ENCODE measurements at regions not wholly inside any gene's neighbourhood (a gene's known extent, or its start where the extent isn't known, plus 50 kb on each side); places are given as distances from the start of the nearest gene placed in this dataset.

- Histone ChIP-seq H3K4me3 (no peak overlapping the region), H3K27me3 (replicated peaks in 1 of 2; ENCODE audit: control insufficient read depth in 2 of 2, insufficient read depth in 2 of 2, low read length in 1 of 2) (no peaks in the 10 kb centered on the region), H2AFZ (ENCODE audit: control insufficient read depth, low read depth, low read length) (no peak overlapping the region), H3K79me2 (ENCODE audit: control insufficient read depth, insufficient read depth, low read length) (no peaks in the 10 kb centered on the region), H3K36me3 (ENCODE audit: control insufficient read depth in 2 of 2, insufficient read depth in 2 of 2, low read length in 1 of 2) (no peaks in the 10 kb centered on the region), H3K9ac (ENCODE audit: control insufficient read depth, insufficient read depth, low read length) (no peak overlapping the region), H3K9me3 (replicated peaks; ENCODE audit: control insufficient read depth, insufficient read depth, low read length) (no peaks in the 10 kb centered on the region), H3K4me2 (ENCODE audit: control insufficient read depth, insufficient read depth) (no peak overlapping the region), H4K20me1 (ENCODE audit: control insufficient read depth, insufficient read depth) (no peaks in the 10 kb centered on the region), H3K4me1 (ENCODE audit: control insufficient read depth, insufficient read depth, low read length) (no peaks in the 10 kb centered on the region), H3K27ac (ENCODE audit: control insufficient read depth, insufficient read depth) (no peak overlapping the region)
- RAD21 ChIA-PET (ENCODE audit: unreplicated experiment): no interaction called here
- intact Hi-C loops (cut with micrococcal nuclease; ENCODE audit: unreplicated experiment) (no loop called here), in situ Hi-C loops (cut with MboI) (no loop called here)
- CTCF ChIA-PET: interaction anchor here (1.1 kb wide), 1 partner anchor 121 kb away, joined by 3 read pairs; no protein-coding TSS in a partner anchor
- BruUV-seq (replicated peaks): no TSS peak
- TF ChIP-seq USF1 (IDR thresholded peaks at IDR 0.05; ENCODE audit: borderline replicate concordance, extremely low read length, insufficient read depth, low read depth, low read length): no peak
- TF ChIP-seq POLR2AphosphoS5 (IDR thresholded peaks at IDR 0.05; ENCODE audit: low read length): no peak
- 4% methylated on average over 2 of the region's 2 CpGs for WGBS (ENCODE audit: insufficient coverage, insufficient replicate concordance, low lambda C conversion rate, missing lambda C conversion rate)
- ATAC-seq: no peak
- POLR2A ChIA-PET: no interaction called here
- SMC1A ChIA-PET (ENCODE audit: uncharacterized antibody, unreplicated experiment): no interaction called here
- DNase-seq (ENCODE audit: low read depth, low spot score): no peak
- FAIRE-seq: no peak
Observed at GRCh38 chr3:102104033-102104432, 254.7 kb downstream of the NFKBIZ start.

- SMC1A ChIA-PET (ENCODE audit: uncharacterized antibody, unreplicated experiment): no interaction called here
- FAIRE-seq: no peak
- H3K4me3 ChIP-seq: no peak overlapping the region
- no peaks in the 10 kb centered on the region for H3K27me3 ChIP-seq (replicated peaks in 1 of 2; ENCODE audit: control insufficient read depth in 2 of 2, insufficient read depth in 2 of 2, low read length in 1 of 2)
- no peaks in the 10 kb centered on the region for H3K4me1 ChIP-seq (ENCODE audit: control insufficient read depth, insufficient read depth, low read length)
- H3K79me2 ChIP-seq (ENCODE audit: control insufficient read depth, insufficient read depth, low read length): no peaks in the 10 kb centered on the region
- ATAC-seq: no peak
- H3K27ac ChIP-seq (ENCODE audit: control insufficient read depth, insufficient read depth): no peak overlapping the region
- in situ Hi-C loops (cut with MboI): no loop called here
- no peak overlapping the region for H3K9ac ChIP-seq (ENCODE audit: control insufficient read depth, insufficient read depth, low read length)
- H3K36me3 ChIP-seq (ENCODE audit: control insufficient read depth in 2 of 2, insufficient read depth in 2 of 2, low read length in 1 of 2): no peaks in the 10 kb centered on the region
- 95% methylated on average over 5 of the region's 5 CpGs for WGBS (ENCODE audit: insufficient coverage, insufficient replicate concordance, low lambda C conversion rate, missing lambda C conversion rate)
- TF ChIP-seq POLR2A (IDR thresholded peaks at IDR 0.05; ENCODE audit: low read depth, low read length): no peak
- TF ChIP-seq PRDM15 (CRISPR knock-in tag; IDR thresholded peaks at IDR 0.05): no peak
- no peak for TF ChIP-seq SREBF2 (IDR thresholded peaks at IDR 0.05; ENCODE audit: low read length)
- no peak overlapping the region for H3K4me2 ChIP-seq (ENCODE audit: control insufficient read depth, insufficient read depth)
- H2AFZ ChIP-seq (ENCODE audit: control insufficient read depth, low read depth, low read length): no peak overlapping the region
- intact Hi-C loops (cut with micrococcal nuclease; ENCODE audit: unreplicated experiment): no loop called here
- no peaks in the 10 kb centered on the region for H4K20me1 ChIP-seq (ENCODE audit: control insufficient read depth, insufficient read depth)
- RAD21 ChIA-PET (ENCODE audit: unreplicated experiment): no interaction called here
- POLR2A ChIA-PET: no interaction called here
- no TSS peak for BruUV-seq (replicated peaks)
- DNase-seq (ENCODE audit: low read depth, low spot score): no peak
- H3K9me3 ChIP-seq (replicated peaks; ENCODE audit: control insufficient read depth, insufficient read depth, low read length): no peaks in the 10 kb centered on the region
- CTCF ChIA-PET: no interaction called here
Observed at GRCh38 chr3:102105193-102105592, 255.9 kb downstream of the NFKBIZ start.
